K562 (cell line): ENCODE measurements at regions not wholly inside any gene's neighbourhood (a gene's known extent, or its start where the extent isn't known, plus 50 kb on each side); places are given as distances from the start of the nearest gene placed in this dataset.

ENCODE experiments used
- ATAC-seq: fragments of 200-7000 bp; cut with Tn5 transposase; 3 replicates; pipeline ENCODE4 v1.9.1; 2020; ENCODE audit warnings: moderate library complexity
- BruUV-seq: library from RNA; stranded (reverse); fragments of 400-500 nt; replicated peaks from 2 replicates; lab custom pipeline; 2021; lab: Mats Ljungman, UMichigan
- CTCF ChIA-PET: fragments of 300-600 bp; formaldehyde crosslinking; extraction: SDS; loops from one replicate; lab custom pipeline; 2021; ENCODE audit warnings: low intra/inter-chr PET ratio; lab: Yijun Ruan, JAX
- POLR2A ChIA-PET: fragments of 300-600, 350-650 bp; sonication (Branson Sonifier 250); formaldehyde crosslinking; extraction: SDS; loops from one replicate; lab custom pipeline; 2021; ENCODE audit warnings: antibody characterized with exemption, inconsistent platforms; lab: Yijun Ruan, JAX
- DNase-seq, 4 experiments: peaks; one replicate each; pipeline versions ENCODE4 v3.0.0 to v3.0.0-alpha.2; 2011 to 2018; ENCODE audit warnings: low spot score in 3 of 4, mixed read lengths in 3 of 4; ENCODE audit errors: extremely low read depth in 1 of 4
- FAIRE-seq: peaks from 2 replicates; lab custom pipeline; 2011; peaks lifted over from hg19 to GRCh38; lab: Jason Lieb, UNC
- H2AFZ ChIP-seq: 2 replicates; pipeline ENCODE4 v1.6.0; 2011; ENCODE audit warnings: low read depth, low read length, control low read depth, inconsistent platforms
- H3K27ac ChIP-seq: fragments of 200-600 bp; 3 replicates; pipeline ENCODE4 v1.8.0; 2011; ENCODE audit warnings: low read depth, mild to moderate bottlenecking, control low read depth, inconsistent platforms, low read length, moderate library complexity, mixed read lengths; ENCODE audit errors: extremely low read depth
- H3K27me3 ChIP-seq, 2 experiments: fragments of 300-600 bp in 1 of 2; 2 replicates in 1 of 2; 3 replicates in 1 of 2; pipeline versions ENCODE4 v1.6.0 to v1.8.0; 2011; ENCODE audit warnings: inconsistent platforms in 2 of 2, low read length in 2 of 2, mild to moderate bottlenecking in 1 of 2, mixed read lengths in 1 of 2, moderate library complexity in 1 of 2; ENCODE audit not compliant: control insufficient read depth in 2 of 2, insufficient read depth in 2 of 2
- H3K36me3 ChIP-seq: fragments of 300-600 bp; 3 replicates; pipeline ENCODE4 v1.8.0; 2011; ENCODE audit warnings: mild to moderate bottlenecking, low read length, inconsistent platforms; ENCODE audit not compliant: control insufficient read depth, insufficient read depth
- H3K4me1 ChIP-seq, 2 experiments: fragments of 200-600 bp in 1 of 2; replicated peaks in 1 of 2; 2 replicates in 1 of 2; 3 replicates in 1 of 2; pipeline versions ENCODE4 v1.5.1 to v1.8.0; 2011; ENCODE audit warnings: inconsistent platforms in 2 of 2, low read length in 2 of 2, mild to moderate bottlenecking in 1 of 2, mixed read lengths in 1 of 2, moderate library complexity in 1 of 2; ENCODE audit not compliant: control insufficient read depth in 2 of 2, insufficient read depth in 2 of 2
- H3K4me2 ChIP-seq: 2 replicates; pipeline ENCODE4 v1.6.1; 2011; ENCODE audit warnings: low read length, control low read depth, inconsistent platforms, mixed read lengths; ENCODE audit not compliant: insufficient read depth
- H3K4me3 ChIP-seq: fragments of 200-600 bp; sonication (generic), shearing (Covaris generic); 2 replicates; pipeline ENCODE4 v1.5.1; 2016; ENCODE audit warnings: control low read depth, inconsistent platforms
- H3K79me2 ChIP-seq: fragments of 200-600 bp; 3 replicates; pipeline ENCODE4 v1.8.0; 2011; ENCODE audit warnings: low read length, inconsistent platforms; ENCODE audit not compliant: control insufficient read depth, insufficient read depth
- H3K9ac ChIP-seq, 2 experiments: 2 replicates each; pipeline versions ENCODE4 v1.6.0 to v1.6.1; 2011; ENCODE audit warnings: low read depth in 2 of 2, low read length in 2 of 2, control low read depth in 1 of 2, inconsistent platforms in 1 of 2, mild to moderate bottlenecking in 1 of 2, mixed read lengths in 1 of 2; ENCODE audit not compliant: insufficient read depth in 1 of 2
- H3K9me1 ChIP-seq: one replicate; pipeline ENCODE4 v1.6.0; 2011; ENCODE audit warnings: inconsistent platforms, mild to moderate bottlenecking, low read length, moderate library complexity; ENCODE audit not compliant: control insufficient read depth, insufficient read depth
- H3K9me3 ChIP-seq: replicated peaks from 2 replicates; pipeline ENCODE4 v1.5.1; 2011; ENCODE audit warnings: low read depth, low read length, inconsistent platforms; ENCODE audit not compliant: control insufficient read depth, insufficient read depth
- H4K20me1 ChIP-seq: replicated peaks from 2 replicates; pipeline ENCODE4 v1.6.1; 2011; ENCODE audit warnings: low read length, inconsistent platforms, mixed read lengths; ENCODE audit not compliant: control insufficient read depth, insufficient read depth
- CREB1 ChIP-seq, 2 experiments: sonication (generic) in 1 of 2; formaldehyde crosslinking in 1 of 2; IDR thresholded peaks; 2 replicates each; pipeline versions ENCODE4 v1.6.1 to v1.8.0; 2012 to 2022; ENCODE audit warnings: inconsistent platforms in 1 of 2, mild to moderate bottlenecking in 1 of 2, missing genetic modification reagents in 1 of 2, moderate library complexity in 1 of 2
- CXXC5 ChIP-seq: fragments of 250-450 bp; sonication (Bioruptor Pico); IDR thresholded peaks from 2 replicates; pipeline ENCODE4 v1.8.0; 2022; ENCODE audit warnings: inconsistent platforms, mild to moderate bottlenecking, moderate library complexity
- FOXJ3 ChIP-seq: sonication (generic); formaldehyde crosslinking; IDR thresholded peaks from 2 replicates; pipeline ENCODE4 v1.4.0; 2020; ENCODE audit warnings: mild to moderate bottlenecking, missing genetic modification reagents
- MITF ChIP-seq: IDR thresholded peaks from 2 replicates; pipeline ENCODE4 v1.6.1; 2014; ENCODE audit warnings: antibody characterized with exemption
- POLR2G ChIP-seq: fragments of 200-400 bp; formaldehyde crosslinking; IDR thresholded peaks from 2 replicates; pipeline ENCODE4 v1.6.1; 2017; ENCODE audit warnings: low read depth, mild to moderate bottlenecking, antibody characterized with exemption, low read length, moderate library complexity
- RNF219 ChIP-seq: fragments of 250-450 bp; sonication (Bioruptor Pico); IDR thresholded peaks from 2 replicates; pipeline ENCODE4 v1.5.0; 2022; ENCODE audit warnings: mild to moderate bottlenecking
- SMC3 ChIP-seq: conservative IDR thresholded peaks from 2 replicates; pipeline ENCODE4 v1.6.1; 2011; ENCODE audit warnings: low read depth, low read length, improper control_type of control experiment; ENCODE audit not compliant: insufficient read depth
- SUPT5H ChIP-seq: fragments of 450-650 bp; IDR thresholded peaks from 2 replicates; pipeline ENCODE4 v1.6.1; 2016
- ZNF23 ChIP-seq: fragments of 250-450 bp; sonication (Bioruptor Pico); IDR thresholded peaks from 2 replicates; pipeline ENCODE4 v1.4.0; 2020; ENCODE audit warnings: mild to moderate bottlenecking
- ZNF764 ChIP-seq: fragments of 250-450 bp; sonication (Bioruptor Pico); IDR thresholded peaks from 2 replicates; pipeline ENCODE4 v1.4.0; 2020; ENCODE audit warnings: low read depth, mild to moderate bottlenecking, moderate library complexity
- WGBS: fragments of 100-300 bp; shearing (Covaris generic); methylation state at CpG from one replicate; pipeline ENCODE4 v1.1.6; 2016; ENCODE audit warnings: low coverage, mixed read lengths; ENCODE audit not compliant: insufficient coverage; ENCODE audit errors: missing lambda C conversion rate; 5-methylcytosine and 5-hydroxymethylcytosine counted together
- in situ Hi-C: fragments of 300-500 bp; cut with MboI; formaldehyde crosslinking; loops from 4 replicates; pipeline ENCODE4 v1.15.0; 2018; ENCODE audit warnings: inconsistent platforms, mixed read lengths
- intact Hi-C: fragments of 100-400 bp; cut with micrococcal nuclease; formaldehyde crosslinking; loops from 2 replicates; pipeline ENCODE4 v1.14.2; 2022
- TF ChIP-seq, protein P1 (sequence below): IDR thresholded peaks from 2 replicates; pipeline ENCODE4 v1.6.1; 2011; ENCODE audit warnings: borderline replicate concordance, low read depth, mild to moderate bottlenecking, moderate library complexity, low read length; ENCODE audit not compliant: insufficient read depth, poor library complexity, severe bottlenecking

DNA sequence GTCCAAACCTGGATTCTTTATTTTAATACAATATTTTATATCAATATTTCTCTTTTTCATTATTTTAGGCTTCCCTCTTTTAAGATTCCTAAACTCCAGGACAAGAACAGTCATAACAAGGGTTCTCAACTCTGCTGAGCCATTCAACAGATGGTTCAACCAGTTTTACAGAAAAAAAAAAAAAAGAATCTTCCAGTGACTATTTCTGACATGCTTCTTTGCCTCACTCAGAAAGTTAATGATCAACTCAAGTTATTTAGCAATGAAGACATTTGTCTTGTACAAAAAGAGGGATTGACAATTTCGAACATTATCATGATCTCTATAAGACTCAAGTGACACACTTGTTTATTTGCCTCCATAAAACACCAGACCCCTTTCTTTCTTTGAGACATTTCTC is 282.6 kb upstream of the GRID2 start:
- ChIA-PET CTCF (no interaction called here), POLR2A (no interaction called here)
- no peaks in the 10 kb centered on the region for H3K9me3 ChIP-seq
- DNase-seq: no peak
- ATAC-seq: no peak
- no peak for TF ChIP-seq SUPT5H
- TF ChIP-seq CXXC5 (CRISPR knock-in tag): no peak
- no peak for TF ChIP-seq FOXJ3
- no peak for TF ChIP-seq POLR2G
- TF ChIP-seq, protein P1, sequence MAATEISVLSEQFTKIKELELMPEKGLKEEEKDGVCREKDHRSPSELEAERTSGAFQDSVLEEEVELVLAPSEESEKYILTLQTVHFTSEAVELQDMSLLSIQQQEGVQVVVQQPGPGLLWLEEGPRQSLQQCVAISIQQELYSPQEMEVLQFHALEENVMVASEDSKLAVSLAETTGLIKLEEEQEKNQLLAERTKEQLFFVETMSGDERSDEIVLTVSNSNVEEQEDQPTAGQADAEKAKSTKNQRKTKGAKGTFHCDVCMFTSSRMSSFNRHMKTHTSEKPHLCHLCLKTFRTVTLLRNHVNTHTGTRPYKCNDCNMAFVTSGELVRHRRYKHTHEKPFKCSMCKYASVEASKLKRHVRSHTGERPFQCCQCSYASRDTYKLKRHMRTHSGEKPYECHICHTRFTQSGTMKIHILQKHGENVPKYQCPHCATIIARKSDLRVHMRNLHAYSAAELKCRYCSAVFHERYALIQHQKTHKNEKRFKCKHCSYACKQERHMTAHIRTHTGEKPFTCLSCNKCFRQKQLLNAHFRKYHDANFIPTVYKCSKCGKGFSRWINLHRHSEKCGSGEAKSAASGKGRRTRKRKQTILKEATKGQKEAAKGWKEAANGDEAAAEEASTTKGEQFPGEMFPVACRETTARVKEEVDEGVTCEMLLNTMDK: no peak
- no peak for TF ChIP-seq ZNF764 (CRISPR knock-in tag)
- TF ChIP-seq MITF: no peak
- TF ChIP-seq RNF219 (CRISPR knock-in tag): no peak
- no peak for TF ChIP-seq CREB1 (IDR thresholded peaks at IDR 0.05)
- TF ChIP-seq CREB1 (CRISPR knock-in tag; IDR thresholded peaks at IDR 0.05): no peak
- no peak for TF ChIP-seq ZNF23
- no peak for TF ChIP-seq SMC3
- TF ChIP-seq, all 486 proteins: peak for 0
- no peaks in the 10 kb centered on the region for H3K36me3 ChIP-seq
- H3K4me3 ChIP-seq: no peak overlapping the region
- FAIRE-seq: no peak
- H3K9ac ChIP-seq: no peak overlapping the region
- BruUV-seq: no TSS peak
- no peak overlapping the region for H3K27ac ChIP-seq
- intact Hi-C loops (no loop called here), in situ Hi-C loops (no loop called here)
- no peaks in the 10 kb centered on the region for H4K20me1 ChIP-seq
- no peaks in the 10 kb centered on the region for H3K9me1 ChIP-seq
- 0% methylated on average over 1 of the region's 1 CpG for WGBS
- H2AFZ ChIP-seq: no peak overlapping the region
- H3K27me3 ChIP-seq: no peaks in the 10 kb centered on the region
- no peaks in the 10 kb centered on the region for H3K4me1 ChIP-seq
- H3K4me2 ChIP-seq: no peak overlapping the region
- H3K79me2 ChIP-seq: no peaks in the 10 kb centered on the region
